C4-2B (cell line): ENCODE measurements at regions not wholly inside any gene's neighbourhood (a gene's known extent, or its start where the extent isn't known, plus 50 kb on each side); places are given as distances from the start of the nearest gene placed in this dataset.

ENCODE experiments used
- ZFX ChIP-seq: fragments of 450-650 bp; IDR thresholded peaks from 2 replicates; pipeline ENCODE4 v1.6.1; 2017
- TF ChIP-seq, protein P1 (sequence below): fragments of 450-650 bp; conservative IDR thresholded peaks from 2 replicates; pipeline ENCODE4 v1.5.1; 2017; ENCODE audit warnings: mild to moderate bottlenecking

DNA sequence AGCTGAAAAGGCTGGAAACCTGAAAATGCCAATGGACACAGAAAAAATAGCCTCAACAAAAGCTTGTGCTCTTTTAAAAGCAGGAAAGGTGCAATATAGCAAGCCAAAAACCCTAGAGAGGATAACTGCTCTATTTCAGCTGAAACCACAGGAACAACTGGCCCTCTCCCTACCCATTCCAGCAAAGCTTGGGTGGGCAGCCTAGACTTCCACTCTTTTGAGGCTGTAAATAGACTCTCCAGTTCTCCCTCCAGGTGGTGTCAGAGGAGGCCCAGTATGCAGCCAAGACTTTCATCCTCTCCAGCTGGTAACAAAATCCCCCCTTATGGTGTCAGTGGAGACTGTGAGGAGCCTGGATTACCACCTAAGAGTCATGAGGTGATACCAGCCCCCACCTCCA, 206.9 kb upstream of the PLD5 start:
- TF ChIP-seq, protein P1, sequence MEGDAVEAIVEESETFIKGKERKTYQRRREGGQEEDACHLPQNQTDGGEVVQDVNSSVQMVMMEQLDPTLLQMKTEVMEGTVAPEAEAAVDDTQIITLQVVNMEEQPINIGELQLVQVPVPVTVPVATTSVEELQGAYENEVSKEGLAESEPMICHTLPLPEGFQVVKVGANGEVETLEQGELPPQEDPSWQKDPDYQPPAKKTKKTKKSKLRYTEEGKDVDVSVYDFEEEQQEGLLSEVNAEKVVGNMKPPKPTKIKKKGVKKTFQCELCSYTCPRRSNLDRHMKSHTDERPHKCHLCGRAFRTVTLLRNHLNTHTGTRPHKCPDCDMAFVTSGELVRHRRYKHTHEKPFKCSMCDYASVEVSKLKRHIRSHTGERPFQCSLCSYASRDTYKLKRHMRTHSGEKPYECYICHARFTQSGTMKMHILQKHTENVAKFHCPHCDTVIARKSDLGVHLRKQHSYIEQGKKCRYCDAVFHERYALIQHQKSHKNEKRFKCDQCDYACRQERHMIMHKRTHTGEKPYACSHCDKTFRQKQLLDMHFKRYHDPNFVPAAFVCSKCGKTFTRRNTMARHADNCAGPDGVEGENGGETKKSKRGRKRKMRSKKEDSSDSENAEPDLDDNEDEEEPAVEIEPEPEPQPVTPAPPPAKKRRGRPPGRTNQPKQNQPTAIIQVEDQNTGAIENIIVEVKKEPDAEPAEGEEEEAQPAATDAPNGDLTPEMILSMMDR: no peak
- no peak for TF ChIP-seq ZFX
